HG02981 (cell line): ENCODE measurements at regions not wholly inside any gene's neighbourhood (a gene's known extent, or its start where the extent isn't known, plus 50 kb on each side); places are given as distances from the start of the nearest gene placed in this dataset.

Experiments used
- ATAC-seq: cut with Tn5 transposase; IDR thresholded peaks from one replicate; pipeline ENCODE4 v1.9.1; 2021; ENCODE audit warnings: mild to moderate bottlenecking, moderate library complexity; ENCODE audit not compliant: unreplicated experiment

DNA sequence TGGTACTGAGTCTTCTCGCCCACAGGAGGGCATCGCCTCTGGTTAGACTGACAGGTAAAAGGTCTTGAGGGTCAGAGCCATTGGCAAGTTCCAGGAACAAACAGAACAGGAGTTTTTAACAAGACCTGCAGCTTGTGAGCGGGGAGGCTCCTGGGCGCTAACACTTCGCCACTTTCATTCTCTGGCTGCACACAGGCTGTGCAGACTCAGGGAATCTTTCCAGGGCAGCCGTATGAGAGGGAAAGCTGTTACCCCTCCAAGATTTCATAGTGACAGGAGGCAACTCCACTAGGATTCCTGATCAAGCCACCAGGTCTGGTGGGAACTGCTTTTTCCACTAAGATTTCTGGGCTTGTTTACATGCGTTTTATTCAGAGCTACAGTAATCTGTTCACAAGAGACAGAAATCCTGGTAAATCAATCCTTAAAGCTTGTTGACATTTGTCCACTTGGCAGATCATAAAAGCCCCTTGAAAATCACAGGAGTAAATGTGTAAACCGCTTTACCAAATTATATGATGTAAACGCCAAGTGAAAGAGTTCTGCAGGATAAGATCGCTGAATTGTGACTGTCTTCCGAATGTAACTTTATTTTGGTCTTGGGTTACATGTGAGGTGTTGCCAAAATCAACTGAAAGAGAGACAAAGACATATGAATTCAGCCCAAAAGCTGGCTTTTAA is 190.6 kb downstream of the MZT1 start:
- no peak for ATAC-seq

DNA sequence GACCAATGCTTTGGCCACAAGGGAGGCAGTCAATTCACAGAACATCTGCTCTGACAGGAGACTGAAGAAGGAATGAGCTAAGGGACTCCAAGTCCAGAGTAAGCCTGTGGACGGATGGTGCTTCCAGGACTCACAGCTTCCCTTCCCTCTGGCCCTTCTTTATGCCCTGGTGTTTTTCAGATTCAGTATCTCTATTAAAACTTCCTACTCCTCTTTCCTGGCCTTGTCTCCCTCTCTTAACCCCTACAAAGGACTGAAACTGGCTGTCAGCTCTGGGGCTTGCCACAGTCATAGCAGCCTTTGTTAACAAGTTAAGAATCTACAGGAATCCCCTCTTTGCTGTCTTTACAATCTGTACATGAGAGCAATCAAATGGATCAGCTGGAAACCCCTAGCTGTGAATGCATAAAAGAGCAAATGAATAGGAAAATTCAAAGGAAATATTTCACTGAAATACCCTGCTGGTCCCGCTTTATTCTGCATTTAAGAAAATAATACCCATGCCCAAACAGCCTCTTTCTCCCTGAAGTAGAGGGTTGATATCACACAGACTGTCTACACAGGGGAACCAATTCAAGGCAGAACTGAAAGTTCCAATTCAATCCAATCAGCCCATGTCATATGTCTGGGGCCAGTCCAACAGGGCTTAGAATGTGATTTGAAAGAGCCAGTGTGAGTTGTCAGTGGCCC is 192.3 kb downstream of the MZT1 start:
- ATAC-seq = no peak

DNA sequence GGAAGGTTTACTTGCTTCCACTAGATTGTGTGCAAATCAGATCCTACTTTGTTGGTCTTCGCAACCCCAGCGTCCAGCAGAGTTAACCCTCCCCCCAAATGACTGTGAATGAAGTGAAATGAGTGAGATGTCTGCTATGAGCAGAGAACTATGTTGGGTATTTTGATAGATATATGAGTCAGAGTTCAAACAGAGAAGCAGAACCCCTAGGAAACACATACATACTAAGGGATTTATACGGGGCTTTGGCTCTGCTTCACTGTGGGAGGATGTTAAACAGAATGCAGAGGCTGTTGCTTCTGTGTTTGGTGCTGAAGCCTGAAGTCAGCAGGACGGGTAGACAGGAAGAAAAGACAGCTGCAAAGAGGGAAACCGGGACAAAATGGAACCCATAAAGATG is 197.0 kb downstream of the MZT1 start:
- no peak for ATAC-seq

DNA sequence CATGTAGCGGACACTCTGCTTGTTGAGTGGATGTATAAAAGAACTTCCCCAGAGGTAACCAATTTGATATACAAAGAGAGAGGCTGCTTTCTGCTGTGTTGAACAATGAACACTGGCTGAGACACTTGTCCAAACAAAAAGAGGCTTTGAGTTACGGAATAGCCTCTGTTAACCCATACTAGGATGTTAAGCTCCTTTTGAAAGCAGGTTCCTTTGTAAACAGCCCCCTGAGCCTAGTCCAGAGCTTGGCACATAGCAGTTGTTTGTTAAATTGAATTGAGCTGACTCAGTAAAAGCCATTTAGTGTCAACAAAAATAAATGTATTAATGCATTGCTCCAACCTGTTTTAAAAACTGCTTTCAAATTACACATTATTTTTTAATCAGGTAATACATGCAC is 200.1 kb downstream of the MZT1 start:
- ATAC-seq = no peak

DNA sequence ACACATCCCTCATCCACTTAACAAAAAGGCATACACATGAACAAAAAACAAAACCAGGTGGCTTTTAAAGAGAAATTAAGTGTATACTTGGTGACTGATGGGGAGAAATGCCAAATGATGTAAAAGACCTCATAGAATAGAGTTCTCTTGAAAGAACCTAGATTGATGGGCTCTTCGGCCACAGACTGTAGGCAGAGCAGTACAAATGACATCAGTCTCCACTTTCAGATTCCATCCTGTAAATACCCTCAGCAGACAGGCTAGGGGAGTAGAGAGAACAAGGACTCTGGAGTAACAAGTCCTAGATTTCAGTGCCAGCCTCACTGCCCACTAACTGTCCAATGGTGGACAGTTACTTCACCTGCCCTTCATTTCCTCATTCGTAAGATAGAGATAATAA is 203.8 kb downstream of the MZT1 start:
- no peak for ATAC-seq

DNA sequence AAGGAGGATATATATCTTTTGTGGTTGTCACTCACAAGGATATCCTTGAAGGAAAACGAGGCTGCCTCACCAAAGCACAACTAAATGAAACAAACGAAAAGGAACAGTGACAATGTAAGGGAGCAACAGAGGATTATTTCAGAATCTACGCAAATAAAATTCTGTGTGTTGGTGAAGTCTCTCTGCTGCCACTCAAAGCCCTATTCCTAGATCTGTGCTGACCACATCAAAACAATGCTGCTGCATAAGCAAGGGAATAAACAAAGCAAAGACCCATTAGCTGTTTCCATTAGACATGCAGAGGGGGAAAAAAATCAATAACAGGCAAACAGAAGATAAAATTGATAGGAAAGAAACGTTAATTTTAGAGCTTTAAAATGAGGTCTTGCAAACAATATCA is 204.4 kb downstream of the MZT1 start:
- ATAC-seq = no peak

DNA sequence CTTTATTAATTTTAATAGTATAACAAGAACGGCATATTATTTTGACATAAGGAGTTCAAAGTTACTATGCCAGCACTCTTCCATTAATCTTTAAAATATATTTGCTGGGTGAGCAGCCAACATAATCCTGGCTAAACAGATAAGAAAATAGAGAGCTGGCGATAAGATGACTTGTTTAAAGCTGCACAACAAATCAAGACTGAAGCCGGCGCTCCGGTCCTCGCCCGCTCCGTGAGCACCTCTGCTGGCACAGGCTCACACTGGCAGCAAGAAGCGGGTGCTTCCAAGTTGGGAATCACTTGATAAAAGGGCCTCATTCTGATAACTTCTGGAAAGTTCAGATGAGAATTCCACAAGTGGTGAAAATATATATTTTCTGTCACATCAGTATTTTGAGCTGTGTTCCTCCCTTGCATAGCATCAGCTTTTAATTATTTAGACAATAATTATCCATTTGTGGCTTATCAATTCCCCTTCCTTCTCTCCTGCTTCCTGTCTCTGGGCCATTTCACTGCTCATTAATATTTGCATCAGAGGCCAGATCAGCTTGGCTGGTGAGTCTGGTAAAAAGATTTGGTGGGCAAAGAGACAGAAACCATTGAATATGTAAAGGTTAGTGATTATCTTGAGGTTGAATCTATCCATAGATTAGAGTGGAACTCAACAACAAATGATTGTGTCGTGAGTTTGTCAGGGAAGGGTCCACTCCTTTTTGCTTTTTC is 205.3 kb downstream of the MZT1 start:
- ATAC-seq = no peak

DNA sequence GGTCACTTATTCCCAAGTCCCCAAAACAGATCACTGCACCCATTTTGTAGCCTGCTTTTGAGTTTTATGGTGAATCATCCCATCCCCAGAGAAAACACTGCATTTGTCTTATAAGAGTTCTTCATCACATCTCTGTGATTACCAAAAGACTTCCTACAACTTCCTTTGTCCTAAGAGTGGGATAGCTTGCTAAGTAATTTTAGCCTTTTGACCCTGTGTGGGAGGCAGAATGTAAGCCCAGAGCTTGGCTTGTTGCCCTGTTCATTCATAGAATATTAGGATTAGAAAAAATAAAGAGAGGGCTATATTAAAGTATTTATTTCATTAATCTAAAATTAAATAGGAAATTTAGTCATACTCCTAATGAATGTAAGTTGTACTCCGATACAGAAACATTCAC is 213.3 kb downstream of the MZT1 start:
- ATAC-seq = no peak

DNA sequence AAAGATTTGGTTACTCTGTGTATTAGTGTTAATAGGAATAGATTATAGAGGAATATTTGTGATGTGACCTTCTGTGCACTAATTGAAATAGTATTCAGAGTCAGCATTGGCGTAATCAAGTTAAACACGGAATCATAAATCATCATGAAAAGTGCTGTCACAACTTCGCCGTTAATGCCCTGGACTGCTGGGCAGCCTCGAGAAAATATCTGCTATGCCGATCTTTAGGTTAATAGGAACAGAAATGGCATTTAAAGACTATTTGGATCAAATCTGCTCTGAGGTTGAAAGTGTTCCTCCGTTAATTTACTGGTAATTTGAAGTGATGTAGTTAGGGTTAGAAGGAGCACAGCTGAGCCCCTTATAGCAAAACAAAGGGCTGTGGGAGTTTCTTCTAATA is 219.0 kb downstream of the MZT1 start:
- ATAC-seq = no peak

DNA sequence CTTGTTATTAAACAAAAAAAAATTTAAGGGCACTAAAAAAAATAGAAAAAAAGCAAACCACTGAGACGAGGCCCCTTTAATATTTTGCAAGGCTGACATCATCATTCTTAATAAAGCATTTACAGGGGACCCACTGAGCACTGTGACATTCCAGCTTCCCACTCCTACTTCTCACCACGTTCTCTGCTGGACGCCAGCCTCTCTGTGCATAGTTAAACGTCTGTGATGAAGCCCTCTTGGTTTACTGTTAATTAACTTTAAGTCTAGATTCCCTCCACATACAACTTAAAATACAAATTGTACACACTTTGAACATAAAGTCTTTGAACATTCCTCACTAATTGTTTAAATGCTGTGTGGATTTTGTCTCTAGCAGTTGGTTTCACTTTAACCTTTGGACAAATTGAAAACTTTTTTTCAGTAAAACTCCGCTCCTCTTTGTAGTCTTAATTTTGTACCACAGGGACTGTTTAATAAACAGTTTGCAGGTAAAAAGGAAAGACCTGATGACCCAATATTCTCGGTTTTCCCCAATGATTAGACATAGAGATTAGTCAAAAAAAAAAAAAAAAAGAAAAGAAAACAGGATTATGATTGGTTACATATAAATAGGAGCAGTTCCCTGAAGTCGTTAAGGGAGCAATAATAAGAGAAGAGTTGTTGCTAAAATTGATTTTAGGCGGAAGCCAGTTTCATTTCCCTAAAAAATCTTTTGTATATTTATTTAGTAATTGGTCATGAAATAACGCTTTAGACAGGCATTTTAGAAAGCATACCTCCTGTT is 219.8 kb downstream of the MZT1 start:
- no peak for ATAC-seq

DNA sequence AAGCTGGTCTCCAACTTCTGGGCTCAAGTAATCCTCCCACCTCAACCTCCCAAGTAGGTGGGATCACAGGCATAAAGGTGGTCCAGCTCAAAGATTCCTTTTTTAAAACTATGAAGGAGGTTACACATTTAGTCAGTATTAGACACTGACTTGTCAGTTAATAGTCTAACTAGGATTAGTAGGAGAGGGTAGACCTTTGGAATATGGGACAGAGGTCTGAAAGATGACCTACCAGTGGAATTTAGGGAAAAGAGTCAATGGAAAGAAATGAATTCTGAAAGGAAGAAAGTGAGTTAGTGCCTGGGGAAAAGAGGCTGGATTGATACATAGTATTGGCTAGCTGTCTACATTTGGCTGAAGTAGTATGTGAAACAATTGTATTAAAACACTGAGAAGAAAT is 220.7 kb downstream of the MZT1 start:
- no peak for ATAC-seq

DNA sequence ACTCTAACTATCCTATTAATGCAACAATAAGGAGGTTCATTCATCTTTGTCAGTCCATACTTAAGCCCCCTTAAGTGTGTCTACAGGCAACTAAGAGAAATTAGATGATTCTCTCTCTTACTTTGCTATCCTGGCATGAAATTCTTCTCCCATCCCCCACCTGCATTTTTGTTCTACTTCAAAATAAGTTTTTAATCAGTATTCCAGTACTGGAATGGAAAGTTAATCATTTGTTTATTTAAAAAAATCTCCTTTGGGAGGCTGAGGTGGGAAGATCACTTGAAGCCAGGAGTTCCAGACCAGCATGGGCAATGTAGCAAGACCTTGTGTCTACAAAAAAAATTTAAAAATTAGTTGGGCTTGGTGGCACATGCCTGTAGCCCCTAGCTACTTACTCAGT is 222.1 kb downstream of the MZT1 start:
- ATAC-seq = no peak

DNA sequence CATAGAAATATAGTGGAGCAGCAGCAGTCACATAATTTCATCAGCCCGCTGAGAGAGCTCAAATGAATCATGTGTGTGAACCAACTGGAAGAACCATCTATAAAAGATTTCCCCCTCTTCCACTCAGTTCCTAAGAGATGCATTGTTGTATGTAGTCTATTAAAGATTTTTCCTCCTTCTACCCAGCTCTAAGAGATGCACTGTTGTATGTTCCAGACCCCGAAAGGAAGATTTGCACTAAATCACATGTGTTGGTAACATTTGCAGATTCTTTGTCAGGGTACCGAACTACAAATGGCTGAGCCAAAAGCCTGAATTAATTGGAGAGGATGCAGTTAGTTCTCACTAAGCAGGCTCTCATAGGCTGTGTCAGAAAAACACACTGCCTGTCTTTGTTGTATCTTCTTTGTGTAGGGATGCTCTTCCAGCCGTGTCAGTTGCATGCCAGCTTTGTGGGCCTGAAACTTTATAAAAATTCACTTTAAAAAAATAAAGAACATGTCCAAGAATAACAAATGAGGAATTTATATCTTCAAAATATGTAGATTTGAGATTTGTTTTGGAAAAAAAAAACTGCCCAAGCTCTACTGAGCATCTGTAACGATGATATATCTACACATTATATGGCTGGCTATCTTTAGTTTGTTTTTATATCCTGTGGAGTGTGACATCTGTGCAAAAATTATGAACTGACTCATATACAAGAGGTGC is 223.1 kb downstream of the MZT1 start:
- ATAC-seq = no peak

DNA sequence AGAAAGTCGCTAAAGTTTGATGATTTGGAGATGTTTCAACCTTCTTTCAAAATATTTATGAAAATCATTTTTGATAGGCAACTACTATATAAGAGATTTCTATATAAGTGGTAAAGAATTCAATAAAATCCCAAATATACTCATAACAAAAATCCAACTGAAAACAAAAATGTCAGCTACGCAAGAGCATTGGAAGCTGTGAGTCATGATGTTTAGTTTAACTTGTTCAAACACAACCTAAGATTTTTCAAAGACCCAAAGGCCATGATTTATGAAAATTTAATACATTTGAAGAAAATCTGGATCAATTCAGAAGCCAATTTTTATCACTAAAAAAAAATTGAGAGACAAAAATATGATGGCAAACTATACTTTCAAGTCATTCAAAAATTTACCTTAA is 226.6 kb downstream of the MZT1 start:
- ATAC-seq = no peak

DNA sequence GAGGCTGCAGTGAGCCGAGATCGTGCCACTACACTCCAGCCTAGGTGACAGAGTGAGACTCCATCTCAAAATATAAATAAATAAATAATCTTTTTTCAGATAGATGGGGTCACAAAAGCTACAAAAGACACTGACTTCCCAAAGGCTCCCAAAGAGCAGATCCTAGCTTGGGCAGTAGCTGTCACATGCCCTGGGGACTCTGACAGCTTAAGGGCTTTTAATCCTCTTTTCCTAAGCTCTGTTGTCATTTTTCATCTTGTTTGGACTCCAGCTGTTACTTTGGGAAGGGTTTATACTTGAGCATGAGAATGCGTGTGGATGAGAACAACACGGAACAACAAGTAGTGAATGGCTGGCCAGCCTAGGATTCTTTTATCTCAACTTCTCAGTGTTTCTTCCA is 231.7 kb downstream of the MZT1 start:
- ATAC-seq = no peak

DNA sequence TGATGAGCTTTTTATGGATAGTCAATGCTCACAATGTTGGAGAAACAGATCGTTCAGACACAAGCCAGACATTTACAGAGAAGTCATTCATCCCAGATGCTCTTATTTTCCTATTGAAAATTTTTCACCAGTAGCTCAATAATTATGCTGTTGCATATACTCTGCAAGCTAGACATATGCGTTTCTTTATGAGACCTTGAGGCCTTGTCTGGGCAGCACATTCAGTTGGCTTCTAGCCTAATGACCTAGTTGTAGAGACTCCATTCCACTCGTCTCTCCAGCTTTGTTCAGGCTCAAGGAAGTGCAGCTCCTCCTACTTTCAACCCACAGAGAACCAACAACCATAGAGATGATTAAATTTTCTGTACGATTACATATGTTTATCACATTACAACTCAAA is 237.7 kb downstream of the MZT1 start:
- ATAC-seq = no peak

DNA sequence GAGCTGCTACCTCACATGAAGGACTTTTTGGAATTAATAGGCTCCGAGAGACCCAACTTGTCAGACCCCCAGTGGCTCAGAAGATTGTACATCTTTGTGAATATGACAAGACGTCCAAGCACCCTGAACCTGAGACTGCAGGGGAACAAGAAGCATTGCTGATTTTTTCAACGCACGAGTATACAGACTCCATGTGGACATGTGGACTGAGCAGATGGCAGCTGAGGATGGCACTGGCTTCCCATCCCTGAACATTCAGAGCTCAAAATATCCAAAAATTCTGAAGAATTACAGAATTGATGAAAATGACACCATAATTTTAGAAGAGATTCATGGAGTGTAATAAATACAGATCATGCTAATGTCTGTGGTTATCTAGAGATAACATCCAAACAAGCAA is 254.1 kb downstream of the MZT1 start:
- no peak for ATAC-seq

DNA sequence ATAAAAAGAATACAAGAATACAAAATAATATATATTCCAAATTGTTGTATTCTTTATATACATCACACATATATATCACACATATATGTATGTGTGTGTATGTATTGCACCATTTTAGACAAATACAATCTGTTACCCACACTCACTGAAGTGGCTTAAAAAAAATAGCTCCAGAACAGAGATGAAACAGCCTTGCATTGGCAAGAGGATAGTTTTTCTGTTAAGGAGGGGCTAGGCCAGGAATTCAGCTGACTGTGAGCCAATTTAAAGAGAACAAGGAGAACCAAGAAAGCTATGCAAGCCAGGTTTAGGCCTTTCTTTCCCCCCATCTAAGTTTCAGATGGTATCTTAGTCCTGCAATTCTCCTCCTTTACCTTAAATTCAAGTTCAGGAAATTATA is 257.5 kb downstream of the MZT1 start:
- ATAC-seq = no peak

DNA sequence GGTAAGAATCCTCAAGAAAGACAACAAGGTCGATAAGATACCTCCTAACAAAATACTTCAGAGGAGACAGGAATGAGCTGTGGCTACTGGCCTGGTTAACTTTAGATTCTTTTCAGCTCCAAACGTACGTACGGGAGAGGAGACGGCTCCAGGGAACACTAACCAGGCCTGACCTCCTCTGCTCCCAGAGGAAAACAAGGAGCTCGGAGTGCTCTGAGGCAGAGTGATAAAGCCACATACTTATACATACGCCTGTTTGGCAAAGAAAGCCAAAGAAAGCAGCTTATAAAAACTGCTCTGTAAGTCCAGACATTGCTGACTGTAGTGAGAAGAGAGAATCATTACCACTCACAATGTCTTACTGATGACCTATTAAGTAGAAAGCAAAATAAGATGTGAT is 263.9 kb downstream of the MZT1 start:
- ATAC-seq = no peak

DNA sequence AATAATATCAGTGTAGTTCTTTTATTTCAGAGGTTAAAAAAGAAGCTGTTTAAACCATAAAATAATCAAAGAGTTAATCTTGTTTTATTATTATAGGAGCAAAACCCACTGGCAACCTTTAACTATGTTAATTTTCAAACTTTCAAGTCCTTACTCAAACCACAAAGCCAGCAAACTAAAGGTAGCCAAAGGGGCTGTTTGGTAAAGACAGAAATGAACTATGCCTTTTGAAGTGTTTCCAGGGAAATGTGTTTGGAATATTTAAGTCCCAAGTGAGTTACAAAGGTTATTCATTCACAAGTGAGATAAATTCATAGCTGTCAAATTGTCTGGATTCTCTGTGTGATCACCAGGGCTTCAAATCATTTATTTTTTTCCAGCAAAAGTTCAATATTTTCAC is 264.7 kb downstream of the MZT1 start:
- ATAC-seq = no peak

DNA sequence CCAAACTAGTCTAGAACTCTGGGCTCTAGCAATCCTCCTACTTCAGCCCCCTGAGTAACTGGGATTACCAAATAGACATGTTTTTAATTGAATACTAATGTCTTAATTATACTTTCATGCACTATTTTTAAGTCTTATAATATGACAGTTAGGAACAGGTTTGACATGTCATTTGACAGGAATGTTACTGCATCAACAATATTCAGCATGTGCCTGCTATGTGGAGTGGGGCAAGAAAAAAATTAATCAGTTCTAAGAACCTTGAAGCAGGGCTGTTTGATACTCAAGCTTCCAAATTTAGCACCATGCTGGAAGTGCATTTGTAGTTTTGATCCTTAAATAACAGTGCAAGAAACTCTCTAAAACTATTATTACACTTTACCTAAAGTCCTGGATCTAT is 265.3 kb downstream of the MZT1 start:
- ATAC-seq = no peak
